ENCODE measurements at regions not wholly inside any gene's neighbourhood (a gene's known extent, or its start where the extent isn't known, plus 50 kb on each side); places are given as distances from the start of the nearest gene placed in this dataset.

DNA sequence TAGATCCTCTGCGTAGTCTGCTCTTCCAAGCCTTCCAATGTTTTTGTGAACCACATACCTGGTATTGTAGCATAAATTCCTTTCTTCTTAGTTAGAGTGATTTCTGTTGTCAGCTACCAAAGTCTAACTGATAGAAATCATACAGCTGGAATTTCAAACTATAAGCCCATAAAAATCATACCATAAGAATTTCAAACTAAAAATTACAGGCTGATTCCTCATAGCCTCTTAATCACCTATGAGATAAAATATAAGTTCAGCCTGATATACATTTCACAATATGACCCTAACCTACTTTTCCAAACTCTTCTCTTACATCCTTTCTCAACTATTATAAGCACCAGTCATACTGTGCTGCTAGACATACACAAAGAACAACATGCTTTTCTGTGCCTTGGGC, 64.8 kb downstream of the PTHLH start:
- ATAC-seq: no peak

- ATAC-seq: no peak
Measured at GRCh38 chr12:27906658-27907473, 65.7 kb downstream of the PTHLH start.

- ATAC-seq: peak; percentile 73
Measured at GRCh38 chr12:27906127-27906500, 66.4 kb downstream of the PTHLH start.

- no peak for ATAC-seq
Measured at GRCh38 chr12:27905285-27906126, 67.0 kb downstream of the PTHLH start.

- no peak for ATAC-seq
Measured at GRCh38 chr12:27902651-27903050, 69.9 kb downstream of the PTHLH start.

GRCh38 chr12:27901959-27902358, 70.6 kb downstream of the PTHLH start:
- ATAC-seq: no peak

- no peak for ATAC-seq
Measured at GRCh38 chr12:27900920-27901879, 71.3 kb downstream of the PTHLH start.

DNA sequence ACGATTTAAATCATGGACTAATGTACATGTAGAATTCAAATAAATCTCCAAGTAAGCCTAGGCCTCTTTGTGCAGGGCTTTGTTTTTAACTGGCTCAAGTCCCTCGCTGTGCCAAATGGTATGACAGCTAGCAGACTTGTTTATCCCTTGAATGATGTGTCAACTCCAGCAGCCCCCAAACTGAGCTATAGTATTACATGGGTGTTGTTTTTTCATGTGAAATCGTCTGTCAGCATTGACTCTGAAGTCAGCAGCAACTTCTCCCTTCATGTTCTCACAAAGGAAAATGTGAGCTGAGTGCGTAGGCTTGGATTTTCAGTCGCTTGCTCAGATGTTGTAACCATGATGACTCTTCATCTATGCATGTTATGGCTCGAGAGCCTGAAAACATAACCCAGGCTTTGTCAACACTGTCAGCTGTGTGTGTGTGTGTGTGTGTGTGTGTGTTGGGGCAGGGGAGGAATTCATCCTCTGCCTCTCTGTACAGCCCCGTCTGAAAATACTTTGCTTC, 73.3 kb downstream of the PTHLH start:
- peak; percentile 96 for ATAC-seq

DNA sequence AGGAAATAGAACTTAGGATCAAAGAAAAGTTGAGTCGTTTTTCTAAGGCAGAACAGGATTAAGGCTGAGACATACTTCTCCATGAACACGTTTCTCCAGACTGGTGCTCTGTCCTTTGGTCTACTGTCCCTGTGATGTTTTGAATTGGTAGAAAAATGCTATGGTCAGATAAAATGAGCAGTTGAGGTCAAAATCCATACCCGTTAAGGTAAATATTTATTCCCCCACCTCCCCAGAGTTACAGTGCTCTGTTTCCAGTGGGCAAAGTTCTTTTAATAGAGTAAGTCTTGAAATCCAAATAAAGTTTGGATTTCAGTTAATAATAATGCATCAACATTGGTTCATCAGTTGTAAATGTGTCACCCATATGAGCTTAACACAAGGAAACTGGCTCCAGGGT, 74.5 kb downstream of the PTHLH start:
- ATAC-seq: no peak

- no peak for ATAC-seq
Measured at GRCh38 chr12:27896419-27896990, 76.0 kb downstream of the PTHLH start.

DNA sequence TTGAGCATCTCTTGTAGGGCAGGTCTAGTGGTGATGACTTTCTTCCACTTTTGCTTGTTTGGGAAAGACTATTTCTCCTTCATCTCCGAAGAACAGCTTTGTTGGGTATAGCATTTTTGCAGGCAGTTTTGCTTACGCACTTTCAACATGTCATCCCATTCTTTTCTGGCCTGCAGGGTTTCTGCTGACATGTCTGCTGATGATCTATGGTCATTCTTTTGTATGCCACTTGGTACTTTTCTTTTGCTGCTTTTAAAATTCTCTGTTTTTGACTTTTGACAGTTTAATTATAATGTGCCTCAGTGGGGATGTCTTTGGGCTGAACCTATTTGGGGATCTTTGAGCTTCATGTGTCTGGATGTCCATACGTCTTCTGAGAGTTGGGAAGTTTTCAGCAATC, 78.2 kb downstream of the PTHLH start:
- no peak for ATAC-seq

GRCh38 chr12:27879708-27880107, 92.8 kb downstream of the PTHLH start:
- ATAC-seq: no peak

DNA sequence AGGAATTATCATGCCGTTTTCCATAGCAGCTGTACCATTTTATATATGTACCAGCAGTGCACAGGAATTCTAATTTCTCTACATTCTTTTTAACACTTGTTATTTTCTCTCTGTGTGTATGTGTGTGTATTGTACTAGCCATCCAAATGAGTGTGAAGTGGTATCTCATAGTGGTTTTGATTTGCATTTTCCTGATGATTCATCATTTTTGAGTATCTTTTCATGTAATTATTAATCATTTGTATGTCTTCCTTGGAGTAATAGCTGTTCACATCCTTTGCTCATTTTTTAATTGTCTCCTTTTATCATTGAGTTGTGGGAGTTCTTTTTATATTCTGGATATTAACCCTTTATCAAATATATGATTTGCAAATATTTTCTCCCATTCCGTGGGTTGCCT, 95.6 kb upstream of the MANSC4 start:
- no peak for ATAC-seq

- ATAC-seq: no peak
Measured at GRCh38 chr12:27873010-27873409, 93.0 kb upstream of the MANSC4 start.

DNA sequence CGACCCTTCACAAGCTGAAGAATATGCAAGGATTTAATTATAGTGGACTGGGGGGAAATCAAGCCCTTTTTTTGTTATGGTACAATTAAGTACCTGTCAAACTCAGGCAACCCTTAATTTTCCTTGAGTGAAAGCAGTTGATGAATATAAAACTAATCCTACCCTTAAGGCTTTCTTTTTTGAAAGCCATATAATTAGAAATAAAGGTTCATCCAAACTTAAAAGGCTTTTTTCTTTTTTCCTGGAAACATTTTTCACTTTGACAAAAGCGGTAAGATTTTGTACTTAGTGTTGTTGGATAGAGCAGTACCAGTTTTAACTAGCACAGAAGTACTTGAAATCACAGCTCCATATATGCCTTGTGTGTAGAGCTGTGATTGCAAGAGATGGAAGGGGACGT, 91.9 kb upstream of the MANSC4 start:
- ATAC-seq: no peak

GRCh38 chr12:27870939-27871338, 90.9 kb upstream of the MANSC4 start:
- ATAC-seq: no peak

GRCh38 chr12:27869567-27869966, 89.5 kb upstream of the MANSC4 start:
- no peak for ATAC-seq

GRCh38 chr12:27868139-27868538, 88.1 kb upstream of the MANSC4 start:
- no peak for ATAC-seq

GRCh38 chr12:27866373-27867101, 86.5 kb upstream of the MANSC4 start:
- no peak for ATAC-seq

GRCh38 chr12:27865421-27865820, 85.4 kb upstream of the MANSC4 start:
- no peak for ATAC-seq

- no peak for ATAC-seq
Measured at GRCh38 chr12:27864521-27864920, 84.5 kb upstream of the MANSC4 start.

Data from esophagus mucosa (tissue), 1 donor.